ENCODE measurements at regions not wholly inside any gene's neighbourhood (a gene's known extent, or its start where the extent isn't known, plus 50 kb on each side); places are given as distances from the start of the nearest gene placed in this dataset.

GRCh38 chr18:78510091-78510490, 469.5 kb upstream of the SALL3 start:
- Histone ChIP-seq H3K9ac (ENCODE audit: insufficient read depth, low read depth, low read length) (no peak overlapping the region), H3K27me3 (ENCODE audit: control insufficient read depth in 1 of 2, insufficient read depth in 2 of 2, low read length in 2 of 2) (peaks cover 1 to 21% of the 10 kb centered on the region in 2 experiments; a peak in 3 of 5 replicates), H3K4me2 (ENCODE audit: low read depth, low read length) (no peak overlapping the region), H3K4me3 (replicated peaks in 1 of 3; ENCODE audit: insufficient read depth in 1 of 3, low read depth in 2 of 3, low read length in 3 of 3) (no peak overlapping the region), H2AFZ (ENCODE audit: low read length) (no peak overlapping the region), H3K27ac (ENCODE audit: extremely low read length, insufficient read depth, low read length) (no peak overlapping the region), H3K36me3 (replicated peaks in 1 of 2; ENCODE audit: control insufficient read depth in 1 of 2, insufficient read depth in 2 of 2, low read length in 2 of 2) (no peaks in the 10 kb centered on the region), H3K9me3 (ENCODE audit: low read length) (no peaks in the 10 kb centered on the region), H4K20me1 (ENCODE audit: insufficient read depth, low read length) (no peaks in the 10 kb centered on the region), H3K4me1 (ENCODE audit: insufficient read depth, low read length) (no peaks in the 10 kb centered on the region), H3K79me2 (ENCODE audit: insufficient read depth, low read length) (no peaks in the 10 kb centered on the region)
- no peak for DNase-seq (ENCODE audit: low spot score)
- no TSS peak for BruUV-seq (replicated peaks)
- POLR2A ChIA-PET: no interaction called here
- CTCF ChIA-PET (ENCODE audit: low intra/inter-chr PET ratio, low total read pairs): no interaction called here
- ATAC-seq: no peak
- in situ Hi-C loops (cut with HindIII; ENCODE audit: extremely low pct_ligation_motif_present, low pct_unique_long_range_greater_than_20kb): no loop called here
- 2% methylated on average over 7 of the region's 7 CpGs for WGBS (ENCODE audit: low lambda C conversion rate)
- TF ChIP-seq CREB1 (IDR thresholded peaks at IDR 0.05) (peak; percentile 19; the same call in 1 of the 2 replicates), CREB1 (CRISPR knock-in tag; IDR thresholded peaks at IDR 0.05) (no peak), ZNF296 (CRISPR knock-in tag; conservative IDR thresholded peaks at IDR 0.05) (no peak)
- intact Hi-C loops (cut with micrococcal nuclease; ENCODE audit: unreplicated experiment): no loop called here
- no peak for FAIRE-seq

- ATAC-seq (no peak), FAIRE-seq (no peak), DNase-seq (ENCODE audit: low spot score) (no peak)
- no peaks in the 10 kb centered on the region for H3K9me3 ChIP-seq (ENCODE audit: low read length)
- intact Hi-C loops (cut with micrococcal nuclease; ENCODE audit: unreplicated experiment): no loop called here
- H4K20me1 ChIP-seq (ENCODE audit: insufficient read depth, low read length): no peaks in the 10 kb centered on the region
- no peak overlapping the region for H3K9ac ChIP-seq (ENCODE audit: insufficient read depth, low read depth, low read length)
- peaks cover 1 to 16% of the 10 kb centered on the region in 2 experiments; a peak in 3 of 5 replicates for H3K27me3 ChIP-seq (ENCODE audit: control insufficient read depth in 1 of 2, insufficient read depth in 2 of 2, low read length in 2 of 2)
- no peaks in the 10 kb centered on the region for H3K36me3 ChIP-seq (replicated peaks in 1 of 2; ENCODE audit: control insufficient read depth in 1 of 2, insufficient read depth in 2 of 2, low read length in 2 of 2)
- no peak overlapping the region for H2AFZ ChIP-seq (ENCODE audit: low read length)
- ChIA-PET POLR2A (no interaction called here), CTCF (ENCODE audit: low intra/inter-chr PET ratio, low total read pairs) (no interaction called here)
- no TSS peak for BruUV-seq (replicated peaks)
- WGBS (ENCODE audit: low lambda C conversion rate): 21% methylated on average over 7 of the region's 7 CpGs
- in situ Hi-C loops (cut with HindIII; ENCODE audit: extremely low pct_ligation_motif_present, low pct_unique_long_range_greater_than_20kb): no loop called here
- no peak overlapping the region for H3K27ac ChIP-seq (ENCODE audit: extremely low read length, insufficient read depth, low read length)
- no peak overlapping the region for H3K4me3 ChIP-seq (replicated peaks in 1 of 3; ENCODE audit: insufficient read depth in 1 of 3, low read depth in 2 of 3, low read length in 3 of 3)
- no peaks in the 10 kb centered on the region for H3K4me1 ChIP-seq (ENCODE audit: insufficient read depth, low read length)
- no peak overlapping the region for H3K4me2 ChIP-seq (ENCODE audit: low read depth, low read length)
- no peaks in the 10 kb centered on the region for H3K79me2 ChIP-seq (ENCODE audit: insufficient read depth, low read length)
- TF ChIP-seq CCAR2 (optimal IDR thresholded peaks at IDR 0.05; ENCODE audit: low read depth, low read length) (no peak), ZNF652 (CRISPR knock-in tag; IDR thresholded peaks at IDR 0.05; ENCODE audit: borderline replicate concordance, low read depth) (no peak), HOXA7 (CRISPR knock-in tag; IDR thresholded peaks at IDR 0.05) (no peak), SCMH1 (CRISPR knock-in tag; IDR thresholded peaks at IDR 0.05; ENCODE audit: borderline replicate concordance) (no peak), THYN1 (CRISPR knock-in tag; IDR thresholded peaks at IDR 0.05; ENCODE audit: borderline replicate concordance, low read depth) (no peak), TFE3 (CRISPR knock-in tag; IDR thresholded peaks at IDR 0.05) (no peak), HMGXB4 (CRISPR knock-in tag; IDR thresholded peaks at IDR 0.05; ENCODE audit: borderline replicate concordance in 1 of 2, low read depth in 1 of 2) (no peak)
- TF ChIP-seq, protein P1, sequence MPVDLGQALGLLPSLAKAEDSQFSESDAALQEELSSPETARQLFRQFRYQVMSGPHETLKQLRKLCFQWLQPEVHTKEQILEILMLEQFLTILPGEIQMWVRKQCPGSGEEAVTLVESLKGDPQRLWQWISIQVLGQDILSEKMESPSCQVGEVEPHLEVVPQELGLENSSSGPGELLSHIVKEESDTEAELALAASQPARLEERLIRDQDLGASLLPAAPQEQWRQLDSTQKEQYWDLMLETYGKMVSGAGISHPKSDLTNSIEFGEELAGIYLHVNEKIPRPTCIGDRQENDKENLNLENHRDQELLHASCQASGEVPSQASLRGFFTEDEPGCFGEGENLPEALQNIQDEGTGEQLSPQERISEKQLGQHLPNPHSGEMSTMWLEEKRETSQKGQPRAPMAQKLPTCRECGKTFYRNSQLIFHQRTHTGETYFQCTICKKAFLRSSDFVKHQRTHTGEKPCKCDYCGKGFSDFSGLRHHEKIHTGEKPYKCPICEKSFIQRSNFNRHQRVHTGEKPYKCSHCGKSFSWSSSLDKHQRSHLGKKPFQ (CRISPR knock-in tag; IDR thresholded peaks at IDR 0.05; ENCODE audit: insufficient replicate concordance): no peak
Observed at GRCh38 chr18:78510636-78511035, 469.0 kb upstream of the SALL3 start.

Data from HepG2 (cell line).